ENCODE measurements at regions not wholly inside any gene's neighbourhood (a gene's known extent, or its start where the extent isn't known, plus 50 kb on each side); places are given as distances from the start of the nearest gene placed in this dataset.

DNA sequence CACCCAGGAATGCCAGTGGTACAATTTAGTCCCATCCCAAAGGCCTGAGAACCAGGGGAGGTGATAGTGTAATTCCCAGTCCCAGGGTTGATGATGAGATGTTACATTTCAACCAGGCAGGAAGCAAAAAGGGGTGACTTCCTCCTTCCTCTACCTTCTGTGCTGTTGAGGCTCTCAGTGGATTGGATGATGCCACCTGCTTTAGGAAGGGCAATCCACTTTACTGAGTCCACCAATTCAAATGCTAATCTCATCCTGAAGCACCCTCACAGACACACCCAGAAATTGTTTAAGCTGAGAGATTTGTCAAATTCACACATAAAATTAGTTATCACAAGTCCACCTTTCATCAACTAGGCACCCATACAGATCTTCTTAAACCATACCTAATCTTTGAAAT lies 418.5 kb upstream of the GOLIM4 start:
- Histone ChIP-seq H3K4me1 (ENCODE audit: control insufficient read depth, insufficient read depth, low read length) (peaks cover 12% of the 10 kb centered on the region), H3K27ac (ENCODE audit: low read depth, low read length) (no peak overlapping the region), H3K27me3 (ENCODE audit: control insufficient read depth, insufficient read depth, low read length, poor library complexity, severe bottlenecking) (no peaks in the 10 kb centered on the region), H3K4me3 (ENCODE audit: low read length) (no peak overlapping the region), H3K9me3 (ENCODE audit: control insufficient read depth, low read length) (no peaks in the 10 kb centered on the region), H3K9ac (ENCODE audit: extremely low read depth, low read length, poor library complexity, severe bottlenecking) (no peak overlapping the region), H3K36me3 (ENCODE audit: control insufficient read depth, insufficient read depth, low read length) (no peaks in the 10 kb centered on the region)
- peaks cover 9% of the 10 kb centered on the region for H3K27me3 Mint-ChIP-seq (ENCODE audit: insufficient read depth)
- no peak for DNase-seq
- TF ChIP-seq, protein P1, sequence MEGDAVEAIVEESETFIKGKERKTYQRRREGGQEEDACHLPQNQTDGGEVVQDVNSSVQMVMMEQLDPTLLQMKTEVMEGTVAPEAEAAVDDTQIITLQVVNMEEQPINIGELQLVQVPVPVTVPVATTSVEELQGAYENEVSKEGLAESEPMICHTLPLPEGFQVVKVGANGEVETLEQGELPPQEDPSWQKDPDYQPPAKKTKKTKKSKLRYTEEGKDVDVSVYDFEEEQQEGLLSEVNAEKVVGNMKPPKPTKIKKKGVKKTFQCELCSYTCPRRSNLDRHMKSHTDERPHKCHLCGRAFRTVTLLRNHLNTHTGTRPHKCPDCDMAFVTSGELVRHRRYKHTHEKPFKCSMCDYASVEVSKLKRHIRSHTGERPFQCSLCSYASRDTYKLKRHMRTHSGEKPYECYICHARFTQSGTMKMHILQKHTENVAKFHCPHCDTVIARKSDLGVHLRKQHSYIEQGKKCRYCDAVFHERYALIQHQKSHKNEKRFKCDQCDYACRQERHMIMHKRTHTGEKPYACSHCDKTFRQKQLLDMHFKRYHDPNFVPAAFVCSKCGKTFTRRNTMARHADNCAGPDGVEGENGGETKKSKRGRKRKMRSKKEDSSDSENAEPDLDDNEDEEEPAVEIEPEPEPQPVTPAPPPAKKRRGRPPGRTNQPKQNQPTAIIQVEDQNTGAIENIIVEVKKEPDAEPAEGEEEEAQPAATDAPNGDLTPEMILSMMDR (conservative IDR thresholded peaks at IDR 0.05): no peak
- peaks cover 23% of the 10 kb centered on the region for H3K4me1 Mint-ChIP-seq
- H3K36me3 Mint-ChIP-seq (ENCODE audit: low read depth): no peaks in the 10 kb centered on the region
- H3K4me3 Mint-ChIP-seq: no peak overlapping the region
- H3K9me3 Mint-ChIP-seq: no peaks in the 10 kb centered on the region
- no peak overlapping the region for H3K27ac Mint-ChIP-seq

DNA sequence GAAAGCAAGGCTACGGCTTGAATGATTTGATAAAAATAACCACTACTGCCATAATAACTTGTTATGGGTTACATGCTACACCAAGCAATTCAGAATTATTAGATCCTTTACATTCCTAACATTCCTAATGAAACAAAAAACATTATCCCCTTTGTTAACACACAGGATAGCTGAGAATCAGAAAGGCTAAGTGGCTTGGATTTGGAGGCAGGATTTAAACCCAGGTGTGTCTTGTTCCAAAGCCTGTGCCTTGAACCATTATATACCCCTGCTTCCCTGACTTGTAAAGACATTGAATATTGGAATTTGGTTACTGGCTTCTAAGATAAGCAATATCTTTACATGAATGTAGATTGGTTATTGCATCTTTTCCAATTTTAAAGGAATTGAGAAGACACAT lies 417.1 kb upstream of the GOLIM4 start:
- no peaks in the 10 kb centered on the region for H3K9me3 ChIP-seq (ENCODE audit: control insufficient read depth, low read length)
- Mint-ChIP-seq H3K36me3 (ENCODE audit: low read depth) (no peaks in the 10 kb centered on the region), H3K4me3 (no peak overlapping the region), H3K9me3 (no peaks in the 10 kb centered on the region), H3K4me1 (peaks cover 15% of the 10 kb centered on the region), H3K27ac (no peak overlapping the region), H3K27me3 (ENCODE audit: insufficient read depth) (peaks cover 9% of the 10 kb centered on the region)
- DNase-seq: no peak
- peak overlapping the region; percentile 46 for H3K27ac ChIP-seq (ENCODE audit: low read depth, low read length)
- no peaks in the 10 kb centered on the region for H3K36me3 ChIP-seq (ENCODE audit: control insufficient read depth, insufficient read depth, low read length)
- H3K4me3 ChIP-seq (ENCODE audit: low read length): no peak overlapping the region
- no peaks in the 10 kb centered on the region for H3K27me3 ChIP-seq (ENCODE audit: control insufficient read depth, insufficient read depth, low read length, poor library complexity, severe bottlenecking)
- peaks cover 10% of the 10 kb centered on the region for H3K4me1 ChIP-seq (ENCODE audit: control insufficient read depth, insufficient read depth, low read length)
- 89% methylated on average over 1 of the region's 1 CpG; no CpG with 5 or more reads in 1 of the 2 experiments for WGBS, 2 experiments (ENCODE audit: insufficient coverage in 1 of 2, insufficient read length in 1 of 2)
- TF ChIP-seq, protein P1 (conservative IDR thresholded peaks at IDR 0.05): no peak
- H3K9ac ChIP-seq (ENCODE audit: extremely low read depth, low read length, poor library complexity, severe bottlenecking): no peak overlapping the region

DNA sequence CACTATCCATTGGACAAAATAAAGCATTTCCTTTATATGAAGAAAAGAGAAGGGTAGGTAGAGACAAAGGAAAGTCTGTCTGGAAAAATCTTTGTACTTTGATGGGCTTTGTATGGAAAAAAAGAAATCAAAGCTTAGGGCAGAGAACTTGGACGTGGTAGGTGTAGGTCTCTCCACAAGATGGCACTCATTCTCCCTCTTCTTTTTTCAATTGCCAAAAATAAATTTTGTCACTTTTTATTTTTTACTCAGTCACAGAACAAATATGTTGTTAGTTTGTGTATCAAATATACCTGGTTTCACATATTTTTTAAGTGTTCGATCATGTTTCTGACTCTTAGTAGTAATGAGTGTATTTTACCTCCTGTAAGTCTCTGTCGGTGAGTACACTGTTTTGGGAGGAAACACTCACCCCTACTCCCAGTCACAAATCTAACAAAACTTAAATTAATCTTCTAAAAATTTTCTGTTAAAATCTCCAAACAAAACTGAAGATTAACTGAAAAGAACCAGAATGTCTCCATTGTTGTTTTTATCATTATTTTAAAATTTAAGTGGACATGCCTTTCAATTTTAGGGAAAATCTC lies 415.8 kb upstream of the GOLIM4 start:
- H3K4me1 ChIP-seq (ENCODE audit: control insufficient read depth, insufficient read depth, low read length): no peaks in the 10 kb centered on the region
- H3K9me3 Mint-ChIP-seq: no peaks in the 10 kb centered on the region
- no peaks in the 10 kb centered on the region for H3K27me3 ChIP-seq (ENCODE audit: control insufficient read depth, insufficient read depth, low read length, poor library complexity, severe bottlenecking)
- no peak overlapping the region for H3K27ac Mint-ChIP-seq
- no peak overlapping the region for H3K9ac ChIP-seq (ENCODE audit: extremely low read depth, low read length, poor library complexity, severe bottlenecking)
- H3K36me3 Mint-ChIP-seq (ENCODE audit: low read depth): no peaks in the 10 kb centered on the region
- H3K27ac ChIP-seq (ENCODE audit: low read depth, low read length): no peak overlapping the region
- no peak for DNase-seq
- H3K36me3 ChIP-seq (ENCODE audit: control insufficient read depth, insufficient read depth, low read length): no peaks in the 10 kb centered on the region
- H3K4me1 Mint-ChIP-seq: peaks cover 8% of the 10 kb centered on the region
- TF ChIP-seq, protein P1 (conservative IDR thresholded peaks at IDR 0.05): peak; percentile 86
- H3K4me3 ChIP-seq (ENCODE audit: low read length): no peak overlapping the region
- no peak overlapping the region for H3K4me3 Mint-ChIP-seq
- 51% methylated on average over 3 of the region's 3 CpGs; no CpG with 5 or more reads in 1 of the 2 experiments for WGBS, 2 experiments (ENCODE audit: insufficient coverage in 1 of 2, insufficient read length in 1 of 2)
- peaks cover 6% of the 10 kb centered on the region for H3K27me3 Mint-ChIP-seq (ENCODE audit: insufficient read depth)
- no peaks in the 10 kb centered on the region for H3K9me3 ChIP-seq (ENCODE audit: control insufficient read depth, low read length)

All from endodermal cell (in vitro differentiated cells).